Epidermal melanocyte (primary cell): ENCODE measurements at regions not wholly inside any gene's neighbourhood (a gene's known extent, or its start where the extent isn't known, plus 50 kb on each side); places are given as distances from the start of the nearest gene placed in this dataset.

Experiments
- DNase-seq: peaks from one replicate; pipeline ENCODE4 v3.0.0; 2011; ENCODE audit warnings: low spot score; ENCODE audit not compliant: insufficient read length

DNA sequence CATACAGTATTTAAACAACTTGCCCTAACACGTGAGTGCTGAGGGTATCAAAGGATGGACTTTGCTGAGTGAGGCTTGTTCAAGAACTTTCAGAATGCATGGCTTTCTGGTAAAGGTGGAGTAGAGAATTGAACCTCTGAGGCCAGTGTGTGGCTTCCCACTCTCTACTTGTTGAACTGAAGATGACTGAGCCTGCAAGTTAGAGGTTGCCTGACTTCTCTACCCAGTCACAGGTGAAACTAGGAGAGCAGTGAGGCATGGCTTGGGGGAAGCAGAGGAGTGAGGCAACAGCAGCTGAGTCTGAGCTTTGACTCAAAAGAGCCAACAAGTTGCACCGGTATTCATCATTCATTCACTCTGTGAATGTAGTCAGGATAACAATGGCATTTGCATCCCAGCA, 256.4 kb upstream of the SESN3 start:
- DNase-seq: no peak

DNA sequence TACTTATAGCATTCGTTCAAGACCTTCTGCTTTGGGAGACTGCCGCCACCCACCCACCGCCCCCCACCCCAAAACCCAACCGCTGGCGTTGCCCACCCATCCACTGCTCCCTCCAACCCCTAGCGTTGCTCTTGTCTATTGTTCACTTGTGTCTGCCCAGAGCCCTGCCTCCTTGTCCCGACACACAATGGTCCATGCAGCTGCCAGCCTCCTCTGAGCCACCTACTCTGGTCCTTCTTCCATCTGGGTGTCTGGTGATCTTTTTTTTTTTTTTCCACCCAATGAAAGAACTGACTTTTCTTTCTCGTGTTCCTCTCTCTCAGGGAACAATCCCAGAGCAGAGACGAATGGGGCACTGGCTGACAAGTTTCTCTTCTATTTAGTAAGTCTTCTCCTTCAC, 256.0 kb upstream of the SESN3 start:
- DNase-seq: no peak

DNA sequence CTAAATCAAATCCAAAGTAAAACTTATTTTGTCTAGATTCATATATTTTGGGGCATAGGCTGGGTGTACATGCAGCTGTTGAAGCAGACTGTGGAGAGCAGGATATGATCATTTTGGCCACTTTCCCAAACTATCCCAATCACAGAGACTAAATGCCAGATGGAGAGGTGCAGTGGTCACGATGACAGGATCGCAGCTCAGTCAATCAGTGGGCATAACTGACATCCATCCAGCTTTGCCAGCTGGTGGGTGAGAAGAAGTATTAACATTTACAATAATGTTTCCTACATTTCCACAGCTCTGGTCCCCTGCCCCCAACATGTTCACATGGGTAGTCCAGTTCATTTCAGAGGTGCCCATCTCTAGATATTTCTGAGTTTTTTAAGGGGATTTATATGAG, 255.5 kb upstream of the SESN3 start:
- no peak for DNase-seq

DNA sequence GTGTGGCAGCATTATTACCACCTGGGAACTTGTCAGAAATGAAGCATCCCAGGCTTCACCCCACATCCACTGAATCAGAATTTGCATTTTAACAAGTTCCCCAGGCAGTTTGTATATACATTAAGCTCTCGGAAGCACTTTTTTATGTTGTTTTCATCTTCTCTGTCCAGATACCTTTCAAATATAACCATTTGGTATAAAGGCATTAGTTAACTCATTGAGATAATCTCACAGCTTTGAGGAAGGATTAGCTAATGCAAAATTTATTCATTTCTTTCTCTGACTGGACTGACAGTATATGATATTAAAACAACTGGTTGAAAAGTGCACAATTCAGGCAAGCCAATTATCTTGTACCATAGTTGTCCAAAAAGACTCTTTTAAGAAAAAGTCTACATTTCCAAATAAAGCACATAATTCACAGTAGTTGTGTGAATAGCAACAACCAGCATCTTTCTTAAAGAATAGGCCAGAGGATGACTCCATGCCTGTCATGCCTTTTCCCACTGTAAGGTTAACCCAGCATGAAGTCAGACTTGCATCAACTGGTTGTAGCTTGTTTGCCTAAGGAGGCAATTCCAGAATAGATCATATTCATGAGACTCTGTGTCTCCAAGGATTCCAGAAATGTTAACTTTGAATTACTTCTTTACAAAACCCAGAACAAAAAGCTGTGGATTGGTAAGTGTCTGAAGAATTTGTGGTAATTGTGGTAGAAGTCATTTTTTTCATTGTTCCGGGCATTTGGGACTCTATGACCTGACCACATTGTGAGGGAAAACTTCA, 254.3 kb upstream of the SESN3 start:
- DNase-seq: no peak

DNA sequence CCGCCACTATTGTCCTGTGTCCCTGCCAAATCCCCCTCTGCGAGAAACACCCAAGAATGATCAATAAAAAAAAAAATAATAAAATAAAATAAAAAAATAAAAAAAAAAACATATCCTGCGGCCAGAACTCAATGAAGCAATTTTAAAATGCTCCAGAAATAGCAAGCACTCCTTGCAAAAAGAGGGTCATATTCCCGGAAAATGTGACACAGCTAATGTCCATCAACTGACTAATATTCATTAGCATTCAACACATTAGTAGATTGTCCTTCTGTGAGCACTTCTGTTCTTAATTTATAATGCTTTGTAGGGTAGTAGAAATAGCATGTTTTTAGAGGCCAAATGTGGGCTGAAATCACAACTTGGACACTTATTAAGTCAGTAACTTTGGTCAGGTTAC, 252.3 kb upstream of the SESN3 start:
- no peak for DNase-seq

DNA sequence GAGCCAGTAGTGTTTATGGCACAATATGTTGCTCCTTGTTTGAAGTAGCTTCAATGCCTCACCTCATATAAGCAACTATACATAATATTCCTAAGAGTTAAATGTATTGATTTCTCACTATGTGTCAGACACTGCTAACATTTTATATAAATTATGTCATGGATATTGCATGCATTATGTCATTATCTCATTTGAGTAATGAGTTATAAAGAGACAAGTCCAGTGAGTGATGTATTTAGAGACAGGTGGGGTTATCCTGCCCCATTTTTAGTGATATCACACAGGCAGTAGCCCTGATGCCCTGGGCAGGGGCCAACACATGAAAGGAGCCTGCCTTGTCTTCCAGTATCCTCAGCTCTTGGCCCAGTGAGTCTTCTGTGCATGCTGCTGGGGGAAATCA, 247.0 kb upstream of the SESN3 start:
- DNase-seq: no peak

DNA sequence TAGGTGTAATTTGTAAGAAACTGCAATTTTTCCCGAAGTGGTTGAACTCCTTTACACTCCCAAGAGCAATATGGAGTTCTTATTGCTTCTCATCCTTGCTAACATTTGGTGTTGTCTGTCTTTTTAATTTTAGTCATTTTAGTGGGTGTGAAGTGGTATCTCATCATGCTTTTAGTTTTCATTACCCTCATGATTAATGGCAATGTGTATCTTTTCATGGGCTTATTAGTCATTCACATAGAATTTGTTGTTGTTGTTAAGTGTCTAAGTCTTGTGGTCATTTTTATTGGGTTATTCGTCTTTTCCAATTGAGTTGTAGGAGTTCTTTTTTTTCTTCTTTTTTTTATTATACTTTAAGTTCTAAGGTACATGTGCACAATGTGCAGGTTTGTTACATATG, 238.3 kb upstream of the SESN3 start:
- DNase-seq: no peak

DNA sequence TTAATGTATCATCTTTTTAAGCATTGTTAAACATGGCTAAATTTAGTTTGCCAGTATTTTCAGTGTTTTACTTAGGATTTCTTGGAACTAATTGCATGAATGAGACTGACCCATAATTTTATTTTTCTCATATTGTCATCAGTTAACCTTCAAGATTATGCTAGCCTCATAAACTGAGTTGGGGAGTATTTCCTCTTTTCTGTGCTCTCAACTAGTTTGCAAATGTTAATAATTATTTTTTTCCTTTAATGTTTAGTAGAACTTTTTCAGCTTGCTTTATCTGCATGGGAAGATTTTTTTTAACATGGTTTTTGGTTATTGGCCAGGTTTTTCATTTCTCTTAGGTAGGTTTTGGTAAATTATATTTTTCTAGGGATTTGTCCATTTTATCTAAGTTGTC, 235.4 kb upstream of the SESN3 start:
- DNase-seq: no peak

DNA sequence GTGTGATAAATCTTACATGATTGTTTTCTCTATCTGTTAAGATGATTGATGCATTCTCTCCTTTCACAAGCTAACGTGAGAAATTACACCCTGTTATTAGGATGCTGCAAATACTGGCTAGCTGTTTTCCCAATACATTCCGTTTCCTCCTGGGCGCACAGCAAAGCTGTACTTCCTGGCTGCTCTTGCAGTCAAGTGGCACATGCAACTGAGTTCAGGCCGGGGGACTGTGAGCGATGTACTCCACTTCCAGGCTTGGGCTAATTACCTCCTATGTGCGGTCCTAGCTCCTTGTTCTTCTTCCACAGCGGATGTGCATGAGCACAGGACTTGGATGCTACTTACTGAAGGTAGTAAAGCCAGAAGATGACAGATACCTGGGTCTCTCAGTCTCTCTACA, 234.9 kb upstream of the SESN3 start:
- DNase-seq: no peak

DNA sequence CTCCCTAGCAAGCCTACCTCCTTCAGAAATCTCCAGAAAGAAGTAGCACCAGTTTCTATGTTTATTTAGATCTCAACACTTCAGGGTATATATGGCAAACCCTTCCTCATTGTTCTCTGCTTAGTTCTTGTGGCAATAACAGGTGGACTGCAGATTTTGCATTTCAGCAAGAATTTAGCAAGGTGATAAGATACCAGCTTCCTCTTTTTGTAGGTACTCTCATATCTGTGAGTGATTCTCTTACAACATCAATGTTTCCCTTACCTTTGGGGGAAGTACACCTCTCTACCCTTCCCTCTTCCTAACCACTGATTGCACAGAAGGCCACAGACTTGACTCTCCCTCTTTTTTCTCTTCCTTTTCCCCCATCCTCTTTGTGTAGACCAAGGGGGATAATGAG, 230.9 kb upstream of the SESN3 start:
- no peak for DNase-seq

DNA sequence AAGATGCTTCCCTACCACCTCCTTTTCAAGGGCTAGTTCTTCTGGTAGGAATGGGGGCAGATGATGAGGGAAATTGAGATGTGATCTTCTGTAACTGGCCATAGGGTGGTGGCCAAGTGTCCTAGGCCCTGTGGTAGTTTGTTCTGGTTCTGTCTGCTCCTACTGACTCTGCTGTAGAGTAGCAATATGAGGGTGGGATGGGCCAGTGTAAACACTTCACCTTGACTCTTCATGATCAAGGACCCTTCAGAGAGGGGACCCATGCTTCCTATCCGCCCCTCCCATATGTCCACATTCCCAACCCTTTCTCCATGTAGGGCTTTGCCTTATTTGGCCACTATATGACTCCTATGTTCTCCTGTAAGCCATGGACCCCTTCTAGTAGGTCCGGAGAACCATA, 230.3 kb upstream of the SESN3 start:
- no peak for DNase-seq

DNA sequence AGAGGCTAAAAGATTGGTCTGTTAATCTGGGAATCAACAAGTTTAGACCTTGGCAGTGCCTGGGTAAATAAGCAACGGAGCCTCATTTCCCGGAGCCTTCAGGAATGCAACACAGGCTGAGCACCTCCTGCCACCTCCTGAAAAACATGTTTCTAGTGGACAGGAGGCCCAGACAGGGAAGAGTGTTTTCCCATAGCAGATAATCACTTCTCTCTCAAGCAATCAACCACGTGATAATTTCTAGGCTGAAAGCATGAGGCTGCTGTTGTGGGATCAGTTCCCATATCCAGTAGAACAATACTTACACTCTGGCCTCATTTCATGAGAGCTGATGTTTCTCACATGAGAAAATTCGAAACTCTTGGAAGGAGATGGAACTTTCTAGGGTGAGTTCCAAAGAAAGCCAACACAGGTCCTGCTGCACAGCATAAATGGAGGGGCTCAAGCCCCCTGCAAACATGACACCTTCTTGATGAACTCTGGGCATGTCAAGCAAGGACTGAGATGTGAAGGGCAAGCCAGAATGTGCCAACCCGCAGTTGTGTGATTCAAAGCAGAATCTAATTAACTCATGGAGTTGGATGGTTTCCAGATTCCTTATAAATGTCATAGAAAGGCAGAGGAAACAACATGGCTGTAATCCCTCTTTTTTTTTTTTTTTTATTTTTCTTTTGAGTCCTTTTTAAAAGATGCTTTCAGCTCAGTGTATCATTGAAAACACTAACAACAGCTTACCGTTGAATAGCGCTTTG, 228.5 kb upstream of the SESN3 start:
- no peak for DNase-seq

DNA sequence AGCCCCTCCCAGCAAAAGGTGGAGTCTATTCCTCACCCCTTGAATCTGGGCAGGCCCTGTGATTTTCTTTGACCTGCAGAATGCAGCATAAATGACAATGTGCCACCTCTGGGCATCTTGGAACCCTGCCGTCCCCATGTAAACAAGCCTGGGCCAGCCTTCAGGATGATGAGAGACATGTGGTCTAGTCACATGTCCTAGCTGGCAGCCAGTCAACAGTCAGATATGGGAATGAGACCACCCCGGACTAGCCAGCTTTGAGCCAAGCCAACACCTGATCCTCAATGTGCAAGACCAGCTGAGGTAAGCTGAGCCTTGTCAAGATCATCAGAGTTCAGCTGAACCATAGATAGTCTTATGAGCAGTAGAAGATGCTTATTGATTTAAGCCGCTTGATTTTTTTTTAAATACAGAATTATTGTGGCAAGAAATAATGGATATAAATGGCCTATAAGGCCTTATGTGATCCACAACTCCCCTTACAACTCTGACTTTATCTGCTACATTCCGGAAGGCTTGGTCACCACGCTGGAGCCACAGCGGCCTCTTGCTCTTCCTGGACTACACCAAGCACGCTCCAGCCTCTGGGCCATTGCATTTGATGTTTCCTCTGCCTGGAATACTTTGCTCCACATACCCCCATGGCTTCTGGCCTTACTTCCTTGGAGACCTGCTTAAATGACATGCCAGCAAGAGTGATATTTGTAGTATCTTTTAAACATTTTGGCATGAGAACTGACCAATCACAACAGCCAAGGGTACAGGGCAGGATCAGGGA, 225.9 kb upstream of the SESN3 start:
- no peak for DNase-seq

DNA sequence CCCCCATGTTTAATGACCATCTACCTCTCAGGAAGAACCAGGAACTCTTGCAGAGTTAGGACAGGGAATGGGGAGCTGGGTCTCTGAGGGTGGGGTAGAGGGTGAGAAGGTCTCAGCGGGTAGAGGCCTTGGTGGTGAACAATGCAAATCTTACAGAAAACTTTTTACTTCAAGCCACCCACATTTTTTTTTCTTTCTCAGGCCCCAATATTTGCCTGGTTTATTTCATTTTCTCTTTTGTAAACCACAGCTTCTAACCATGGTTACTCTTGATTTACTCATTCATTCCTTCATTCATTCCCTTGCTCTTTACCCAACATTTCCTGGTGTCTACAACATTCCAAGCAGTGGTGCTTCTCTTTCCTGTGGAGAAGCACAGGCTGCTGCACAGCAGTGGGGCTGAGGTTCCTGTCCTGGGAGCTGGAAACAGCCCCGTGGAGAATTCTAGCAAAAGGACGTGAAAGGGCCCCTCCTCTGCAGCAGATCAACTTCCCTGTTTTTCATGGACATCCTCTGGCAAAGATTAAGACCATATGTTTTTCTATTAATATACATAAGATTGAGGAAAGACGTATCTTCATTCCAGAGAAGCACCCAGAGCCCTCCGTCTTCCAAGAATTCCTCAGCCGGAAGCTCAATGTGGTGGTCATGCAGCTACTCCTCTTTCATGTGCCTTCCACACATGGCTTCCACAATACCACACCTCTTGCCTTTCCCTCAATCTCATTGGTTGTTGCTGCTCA, 224.4 kb upstream of the SESN3 start:
- DNase-seq: no peak

DNA sequence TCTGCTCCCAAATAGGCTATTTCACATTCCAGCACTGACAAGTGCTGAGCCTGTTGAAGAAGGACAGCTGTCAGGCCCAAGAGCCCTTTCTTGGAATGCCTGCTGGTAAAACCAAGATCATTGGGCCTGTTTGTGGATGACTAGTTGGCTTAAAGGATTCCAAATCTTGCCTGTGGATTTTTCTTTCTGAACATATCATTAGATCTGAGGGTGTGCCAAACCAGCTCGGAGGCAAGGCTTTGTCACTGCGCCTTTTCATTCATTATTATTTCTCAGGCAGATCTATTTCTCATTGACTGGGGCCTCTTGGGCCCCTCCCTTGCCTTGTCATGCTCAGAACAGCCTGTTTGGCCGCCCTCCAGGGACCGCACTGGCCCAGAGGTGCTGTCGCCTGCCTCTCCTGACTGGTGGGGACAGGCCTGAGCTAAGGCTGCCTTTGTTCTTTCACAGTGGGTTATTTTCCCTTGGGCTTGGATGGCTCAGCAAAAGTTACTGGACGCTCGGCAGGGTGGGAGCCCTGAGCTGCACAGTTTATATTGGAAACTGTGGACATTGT, 222.7 kb upstream of the SESN3 start:
- no peak for DNase-seq

DNA sequence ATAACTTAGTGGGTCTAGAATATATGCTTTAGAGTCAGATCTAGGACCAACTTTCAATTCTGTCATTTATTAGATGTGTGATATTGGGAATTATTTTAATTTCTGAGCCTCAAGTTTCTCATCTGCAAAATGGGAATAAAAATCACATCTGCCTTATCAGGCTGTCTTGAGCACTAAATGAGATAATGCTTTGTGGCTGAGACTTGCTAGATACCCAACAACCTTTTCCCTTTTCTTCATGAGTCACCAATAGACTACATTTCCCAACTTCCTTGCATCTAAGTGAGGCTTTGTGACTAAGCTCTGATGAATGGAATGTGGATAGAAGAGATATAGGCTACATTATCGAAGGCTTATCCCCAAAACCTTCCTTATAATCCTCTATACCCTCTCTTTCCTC, 220.7 kb upstream of the SESN3 start:
- no peak for DNase-seq

DNA sequence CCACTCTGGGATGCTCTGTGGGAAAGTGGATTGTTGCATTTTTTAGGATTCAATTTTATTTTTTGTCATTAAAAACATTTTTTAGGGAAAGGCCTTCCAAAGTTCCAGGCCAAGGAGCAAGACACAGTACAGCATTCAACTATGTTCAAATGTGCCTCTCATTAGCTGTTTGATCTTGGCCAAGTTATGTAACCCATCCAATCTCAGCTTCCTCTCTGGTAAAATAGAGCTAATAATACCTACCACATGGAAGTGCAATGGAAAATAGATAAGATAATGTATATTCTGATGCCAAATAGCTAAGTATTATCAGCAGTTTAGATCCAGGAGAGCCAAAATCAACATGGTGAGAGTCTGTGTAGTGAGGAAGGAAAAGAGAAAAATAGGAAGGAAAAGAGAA, 220.3 kb upstream of the SESN3 start:
- no peak for DNase-seq

DNA sequence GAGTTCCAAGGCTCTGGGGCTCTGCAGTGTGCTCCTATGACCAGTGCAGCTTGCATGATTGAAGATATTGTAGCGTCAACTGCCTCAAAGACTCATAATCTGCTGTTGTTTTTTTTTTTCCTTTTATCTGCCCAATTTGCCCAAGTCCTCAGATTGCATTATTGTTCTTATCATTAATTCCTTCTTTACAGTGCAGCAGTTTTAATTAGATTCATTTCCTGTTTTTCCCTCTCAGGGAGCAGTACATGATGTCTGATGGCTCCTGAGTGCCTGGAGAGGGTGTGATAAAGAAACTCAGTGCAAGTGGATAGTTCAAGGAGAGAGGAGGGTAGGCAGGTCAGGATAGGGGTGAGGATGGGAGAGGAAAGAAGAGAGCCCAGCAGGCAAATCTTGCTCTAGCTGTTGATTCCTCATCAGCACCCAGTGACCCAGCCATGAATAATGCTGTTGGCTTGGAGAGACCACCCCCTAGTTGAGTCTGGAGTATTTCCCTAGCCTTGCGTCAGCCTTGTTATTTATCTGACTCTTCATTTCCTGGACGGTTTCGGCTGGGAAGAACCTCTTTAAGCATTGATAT, 219.6 kb upstream of the SESN3 start:
- no peak for DNase-seq

DNA sequence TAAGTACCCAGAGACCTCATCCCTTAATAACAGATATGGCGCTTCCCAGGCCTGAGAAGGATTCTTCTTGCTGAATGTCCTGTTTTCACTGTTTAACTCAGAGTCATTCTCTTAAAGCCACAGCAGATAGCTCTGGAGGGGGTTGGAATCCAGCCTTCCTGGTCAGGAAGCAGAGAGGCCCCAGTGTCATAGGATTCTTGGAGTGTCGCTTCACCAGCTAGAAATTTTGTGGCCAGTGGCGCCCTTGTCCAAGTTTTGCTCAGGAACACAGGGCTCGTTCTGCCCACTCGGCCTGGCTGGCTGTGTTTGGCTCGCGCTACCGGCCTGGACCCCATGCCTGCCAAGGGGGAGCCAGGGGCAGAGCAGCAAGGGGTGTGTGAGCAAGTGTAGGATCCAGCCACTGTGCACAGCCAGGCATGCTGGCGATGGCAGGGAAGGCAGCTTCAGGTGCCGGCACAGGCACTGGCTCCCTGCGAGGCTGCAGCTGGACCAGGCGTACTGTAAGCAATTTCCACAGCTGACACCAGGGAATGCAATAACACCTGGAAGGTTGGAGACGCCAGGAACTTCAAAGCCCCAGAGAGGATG, 214.8 kb upstream of the SESN3 start:
- no peak for DNase-seq
